ENCODE measurements at regions not wholly inside any gene's neighbourhood (a gene's known extent, or its start where the extent isn't known, plus 50 kb on each side); places are given as distances from the start of the nearest gene placed in this dataset.

DNA sequence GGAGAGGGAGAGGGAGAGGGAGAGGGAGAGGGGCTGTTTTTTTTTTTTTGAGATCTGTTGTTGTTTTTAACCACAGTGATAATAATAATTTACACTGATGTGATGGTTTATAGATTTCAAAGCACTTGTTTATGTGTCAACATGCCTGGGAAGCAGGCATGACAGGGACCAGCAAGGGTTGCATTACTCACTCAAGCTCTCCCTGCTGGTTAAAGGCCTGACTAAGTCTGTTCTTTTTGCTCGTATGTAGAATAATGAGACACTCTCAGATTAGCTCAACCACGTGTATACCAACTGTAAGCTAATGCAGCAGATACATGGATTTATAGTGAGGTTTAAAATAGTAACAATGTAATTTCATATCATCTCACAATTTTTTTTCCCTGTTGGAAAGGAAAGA, 134.6 kb upstream of the BOD1L1 start:
- DNase-seq (ENCODE audit: low read depth in 2 of 2) = peak; percentile 5 to 64
- no peak overlapping the region for H3K4me3 ChIP-seq (replicated peaks in 1 of 2; ENCODE audit: low read depth in 2 of 2, low read length in 2 of 2)
- TF ChIP-seq, protein P1, sequence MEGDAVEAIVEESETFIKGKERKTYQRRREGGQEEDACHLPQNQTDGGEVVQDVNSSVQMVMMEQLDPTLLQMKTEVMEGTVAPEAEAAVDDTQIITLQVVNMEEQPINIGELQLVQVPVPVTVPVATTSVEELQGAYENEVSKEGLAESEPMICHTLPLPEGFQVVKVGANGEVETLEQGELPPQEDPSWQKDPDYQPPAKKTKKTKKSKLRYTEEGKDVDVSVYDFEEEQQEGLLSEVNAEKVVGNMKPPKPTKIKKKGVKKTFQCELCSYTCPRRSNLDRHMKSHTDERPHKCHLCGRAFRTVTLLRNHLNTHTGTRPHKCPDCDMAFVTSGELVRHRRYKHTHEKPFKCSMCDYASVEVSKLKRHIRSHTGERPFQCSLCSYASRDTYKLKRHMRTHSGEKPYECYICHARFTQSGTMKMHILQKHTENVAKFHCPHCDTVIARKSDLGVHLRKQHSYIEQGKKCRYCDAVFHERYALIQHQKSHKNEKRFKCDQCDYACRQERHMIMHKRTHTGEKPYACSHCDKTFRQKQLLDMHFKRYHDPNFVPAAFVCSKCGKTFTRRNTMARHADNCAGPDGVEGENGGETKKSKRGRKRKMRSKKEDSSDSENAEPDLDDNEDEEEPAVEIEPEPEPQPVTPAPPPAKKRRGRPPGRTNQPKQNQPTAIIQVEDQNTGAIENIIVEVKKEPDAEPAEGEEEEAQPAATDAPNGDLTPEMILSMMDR (IDR thresholded peaks at IDR 0.05; ENCODE audit: low read depth, low read length) = no peak

- H3K4me3 ChIP-seq (replicated peaks in 1 of 2; ENCODE audit: low read depth in 2 of 2, low read length in 2 of 2) = no peak overlapping the region
- DNase-seq (ENCODE audit: low read depth in 2 of 2) = no peak
- TF ChIP-seq, protein P1 (IDR thresholded peaks at IDR 0.05; ENCODE audit: low read depth, low read length) = no peak
Measured at GRCh38 chr4:13763707-13764106, 136.2 kb upstream of the BOD1L1 start.

GRCh38 chr4:13765539-13765938, 138.0 kb upstream of the BOD1L1 start:
- H3K4me3 ChIP-seq (replicated peaks in 1 of 2; ENCODE audit: low read depth in 2 of 2, low read length in 2 of 2) = no peak overlapping the region
- TF ChIP-seq, protein P1 (IDR thresholded peaks at IDR 0.05; ENCODE audit: low read depth, low read length) = no peak
- DNase-seq (ENCODE audit: low read depth in 2 of 2) = peak; percentile 26 to 68

DNA sequence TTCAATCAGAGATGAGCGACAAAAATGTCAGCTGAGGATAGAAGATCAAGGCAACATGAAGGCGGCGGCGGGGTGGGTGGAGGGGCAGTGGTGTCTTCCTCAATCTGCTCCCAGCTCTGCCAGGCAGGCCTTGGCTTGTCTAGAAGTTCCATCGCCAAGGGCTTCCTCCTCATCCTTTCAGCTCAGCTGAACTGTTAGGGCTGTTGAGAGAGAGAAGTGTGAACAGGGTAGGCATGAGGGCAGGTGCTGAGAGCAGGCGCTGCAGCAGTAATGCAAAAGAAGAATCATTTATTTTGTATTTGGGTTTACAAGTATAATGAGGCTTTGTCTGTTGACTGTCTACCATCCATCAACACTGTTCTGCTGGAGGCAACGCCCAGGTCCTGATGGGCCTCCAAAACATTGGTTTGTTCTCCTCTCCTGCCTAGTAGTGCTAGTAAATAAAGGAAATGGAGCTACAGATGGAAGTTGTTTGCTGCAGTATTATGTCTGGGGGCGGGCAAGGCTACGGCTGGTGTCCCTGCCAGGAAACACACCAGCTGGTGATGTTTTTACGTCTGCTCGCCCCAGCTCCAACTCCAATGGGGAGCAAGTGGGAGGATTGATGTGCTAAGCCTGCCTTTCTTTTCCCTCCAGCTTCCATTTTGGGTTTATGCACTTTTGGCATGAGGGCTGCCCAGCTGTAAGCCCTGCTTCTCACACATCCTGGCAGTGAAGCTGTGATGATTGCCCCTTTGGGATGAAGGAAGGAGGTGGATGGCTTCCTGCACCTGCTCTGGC, 139.4 kb upstream of the BOD1L1 start:
- TF ChIP-seq, protein P1 (IDR thresholded peaks at IDR 0.05; ENCODE audit: low read depth, low read length) = no peak
- DNase-seq (ENCODE audit: low read depth in 2 of 2) = peak; percentile 7 to 34
- H3K4me3 ChIP-seq (replicated peaks in 1 of 2; ENCODE audit: low read depth in 2 of 2, low read length in 2 of 2) = no peak overlapping the region

DNA sequence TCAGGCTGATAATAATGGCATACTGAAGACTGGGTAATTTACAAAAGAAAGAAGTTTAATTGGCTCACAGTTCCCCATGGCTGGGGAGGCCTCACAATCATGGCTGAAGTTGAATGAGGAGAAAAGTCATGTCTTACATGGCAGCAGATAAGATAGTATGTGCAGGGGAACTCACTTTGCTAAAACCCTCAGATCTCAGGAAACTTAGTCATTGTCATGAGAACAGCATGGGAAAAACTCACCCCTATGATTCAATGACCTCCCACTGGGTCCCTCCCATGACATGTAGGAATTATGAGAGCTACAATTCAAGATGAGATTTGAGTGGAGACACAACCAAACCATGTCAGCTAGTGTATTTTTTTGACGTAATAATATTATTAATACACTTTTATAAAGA, 149.8 kb upstream of the BOD1L1 start:
- TF ChIP-seq, protein P1 (IDR thresholded peaks at IDR 0.05; ENCODE audit: low read depth, low read length) = no peak
- peak in 1 of 2 donors; percentile 51 for DNase-seq (ENCODE audit: low read depth in 2 of 2)
- H3K4me3 ChIP-seq (replicated peaks in 1 of 2; ENCODE audit: low read depth in 2 of 2, low read length in 2 of 2) = no peak overlapping the region

- no peak for DNase-seq (ENCODE audit: low read depth in 2 of 2)
- no peak overlapping the region for H3K4me3 ChIP-seq (replicated peaks in 1 of 2; ENCODE audit: low read depth in 2 of 2, low read length in 2 of 2)
- TF ChIP-seq, protein P1 (IDR thresholded peaks at IDR 0.05; ENCODE audit: low read depth, low read length) = no peak
Measured at GRCh38 chr4:13778367-13778766, 150.8 kb upstream of the BOD1L1 start.

DNA sequence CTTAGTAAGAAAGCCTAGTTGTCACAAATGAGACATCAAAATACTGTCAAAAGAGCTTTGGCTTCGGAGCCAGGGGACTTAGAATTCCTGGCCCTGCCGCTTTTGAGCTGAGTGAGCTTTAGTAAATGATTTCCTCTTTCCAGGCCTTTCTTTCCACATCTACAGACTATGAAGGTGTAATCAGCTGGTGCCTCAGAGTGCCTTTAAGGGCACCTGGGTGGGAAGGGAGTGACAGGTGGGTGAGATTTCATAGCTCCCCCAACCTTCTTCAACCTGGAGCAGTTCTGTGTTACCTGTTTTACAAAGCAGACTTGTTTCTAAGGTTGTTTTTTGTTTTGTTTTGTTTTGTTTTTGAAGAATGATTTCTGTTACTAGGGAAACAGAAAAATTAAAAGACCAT, 154.7 kb upstream of the BOD1L1 start:
- H3K4me3 ChIP-seq (replicated peaks in 1 of 2; ENCODE audit: low read depth in 2 of 2, low read length in 2 of 2) = no peak overlapping the region
- TF ChIP-seq, protein P1 (IDR thresholded peaks at IDR 0.05; ENCODE audit: low read depth, low read length) = no peak
- DNase-seq (ENCODE audit: low read depth in 2 of 2) = no peak

Data from cardiac fibroblast (primary cell).